ENCODE measurements at regions not wholly inside any gene's neighbourhood (a gene's known extent, or its start where the extent isn't known, plus 50 kb on each side); places are given as distances from the start of the nearest gene placed in this dataset.

DNA sequence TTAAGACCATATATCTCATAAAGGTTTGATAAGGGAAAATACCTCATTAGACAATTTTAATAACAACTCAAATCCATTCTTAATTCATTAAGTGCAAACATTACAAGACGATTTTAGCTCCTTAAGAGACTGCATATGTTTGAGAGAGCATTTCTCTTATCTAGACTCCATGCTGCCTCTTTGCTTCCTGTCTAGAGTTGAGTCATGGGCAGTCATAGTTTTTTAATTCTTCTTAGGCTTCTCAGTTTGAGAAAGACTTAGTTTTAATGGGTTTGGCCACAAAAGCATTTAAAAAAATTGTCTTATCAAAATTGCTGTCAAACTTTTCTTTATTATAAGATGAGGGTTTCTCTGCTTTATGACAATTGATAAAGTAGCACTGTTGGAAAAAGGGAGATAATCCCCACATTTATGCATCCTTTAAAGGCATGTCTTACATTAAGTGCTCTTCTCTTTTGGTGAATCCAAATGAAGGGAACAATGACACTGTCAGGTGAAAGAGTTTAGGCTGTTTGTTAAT is 713.4 kb downstream of the PCDH18 start:
- no peak for DNase-seq

GRCh38 chr4:136812100-136812880 is 720.0 kb downstream of the PCDH18 start:
- DNase-seq: no peak

- no peak for DNase-seq
Observed at GRCh38 chr4:136811496-136812077, 720.7 kb downstream of the PCDH18 start.

DNA sequence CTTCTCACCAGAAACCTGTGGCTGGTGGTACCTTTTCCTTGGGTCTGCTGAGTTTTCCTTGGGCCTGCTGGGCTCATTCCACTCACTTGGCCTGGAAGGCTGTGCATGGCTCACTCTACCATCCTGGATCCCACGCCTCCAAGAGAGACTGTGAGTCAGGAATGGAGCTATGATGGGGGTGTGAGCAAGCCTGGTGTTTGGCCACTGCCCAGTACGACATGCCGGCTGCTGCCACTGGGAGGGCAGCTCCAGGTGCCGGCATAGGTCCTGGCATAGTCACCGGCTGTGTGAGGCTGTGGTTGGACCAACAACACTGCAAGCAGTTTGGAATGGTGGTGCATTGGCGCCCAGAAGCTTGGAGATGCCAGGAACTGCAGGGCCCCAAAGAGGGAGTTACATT is 721.7 kb downstream of the PCDH18 start:
- DNase-seq: no peak

DNA sequence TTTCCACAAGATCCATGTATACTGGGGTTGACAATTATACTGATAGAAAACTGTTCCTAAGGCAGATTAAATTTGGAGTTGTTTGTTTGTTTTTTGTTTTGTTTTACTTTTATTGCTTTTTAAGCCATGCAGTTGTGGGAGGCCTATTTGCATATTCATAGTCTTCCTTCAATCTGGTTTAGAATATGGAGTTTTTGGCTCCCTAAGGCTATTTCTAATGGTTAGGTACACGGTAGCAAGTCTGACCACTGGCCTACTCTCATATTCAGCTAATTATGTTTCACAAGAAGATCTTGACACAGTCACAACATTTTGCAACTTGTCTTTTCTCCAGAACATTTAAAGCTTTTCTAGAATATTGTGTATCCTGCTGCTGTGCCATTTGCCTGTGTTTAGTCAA is 725.5 kb downstream of the PCDH18 start:
- no peak for DNase-seq

DNA sequence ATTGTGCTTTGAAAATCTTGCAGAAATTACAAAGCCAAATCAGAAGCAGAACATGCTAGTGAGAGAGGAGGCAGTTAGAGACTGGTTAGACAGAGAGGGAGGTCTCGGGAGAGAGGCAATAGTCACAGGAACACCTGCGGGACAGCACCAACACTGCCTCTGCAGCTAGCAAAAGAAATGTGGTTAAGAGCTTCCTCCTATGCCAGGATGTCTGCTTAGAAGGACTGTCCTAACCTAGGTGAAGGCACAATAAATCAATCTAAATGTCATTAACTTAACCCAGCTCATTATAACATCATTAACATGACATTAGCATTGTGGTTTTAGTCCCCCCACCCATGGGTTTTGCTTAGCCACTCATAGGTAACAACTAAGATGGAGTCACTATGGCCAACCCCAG is 726.7 kb downstream of the PCDH18 start:
- DNase-seq: no peak

DNA sequence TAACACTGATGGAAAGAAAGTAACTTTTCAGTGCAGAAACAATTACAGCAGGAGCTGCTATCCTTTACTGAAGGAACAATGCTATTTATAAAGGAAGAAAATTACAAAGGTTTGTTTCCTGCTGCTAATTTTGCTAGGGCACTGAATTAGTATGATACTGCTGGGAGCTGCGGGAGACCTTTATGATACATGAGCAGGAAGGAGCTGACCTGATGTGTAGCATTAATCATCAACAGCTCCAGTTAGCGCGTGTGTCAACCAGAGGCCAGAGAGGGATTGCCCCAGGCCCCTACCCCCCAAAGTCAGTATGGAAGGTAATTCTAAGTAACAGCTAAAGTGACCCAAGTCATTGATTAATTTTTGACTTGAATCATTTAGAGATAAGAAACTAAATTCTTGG is 728.9 kb downstream of the PCDH18 start:
- no peak for DNase-seq

GRCh38 chr4:136800248-136800647 is 732.0 kb downstream of the PCDH18 start:
- DNase-seq: no peak

GRCh38 chr4:136796953-136797352 is 735.3 kb downstream of the PCDH18 start:
- no peak for DNase-seq

DNA sequence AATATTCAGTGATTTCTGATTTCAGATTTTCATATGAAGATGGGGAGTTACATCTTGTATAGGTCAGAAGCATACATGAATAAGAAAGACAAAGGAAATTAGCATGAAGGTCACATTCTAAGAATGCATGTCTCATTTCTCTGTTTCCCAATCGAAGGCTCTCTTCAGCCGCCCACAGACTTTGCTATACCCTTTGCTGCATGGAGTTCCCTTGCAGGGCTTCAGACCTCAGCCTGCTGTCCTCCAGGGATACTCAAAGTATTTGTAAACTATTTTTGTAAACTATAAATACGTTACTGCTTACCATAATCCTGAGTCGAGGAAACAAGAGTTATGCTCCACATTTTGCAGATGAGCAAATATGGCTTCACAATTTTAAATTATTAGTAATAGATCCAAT is 738.4 kb downstream of the PCDH18 start:
- DNase-seq: no peak

DNA sequence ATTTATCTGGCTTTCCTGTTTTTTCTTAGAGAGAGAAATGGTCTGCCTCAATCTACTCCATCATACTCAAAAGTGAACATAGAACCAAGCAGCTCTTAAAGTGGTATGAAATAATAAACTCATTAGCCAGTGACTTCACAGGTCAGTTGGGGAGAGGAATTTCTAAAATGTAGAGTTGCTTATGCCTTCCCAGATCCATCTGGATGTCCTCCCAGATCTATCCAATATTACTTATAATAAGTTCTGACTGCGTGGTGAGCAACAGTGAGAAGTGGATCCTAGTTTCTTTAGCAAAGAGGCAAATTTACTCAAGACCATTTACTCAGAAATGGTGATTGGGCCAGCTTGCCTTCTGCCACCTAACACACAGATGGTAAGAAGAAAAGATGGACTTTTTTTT is 748.0 kb downstream of the PCDH18 start:
- no peak for DNase-seq

DNA sequence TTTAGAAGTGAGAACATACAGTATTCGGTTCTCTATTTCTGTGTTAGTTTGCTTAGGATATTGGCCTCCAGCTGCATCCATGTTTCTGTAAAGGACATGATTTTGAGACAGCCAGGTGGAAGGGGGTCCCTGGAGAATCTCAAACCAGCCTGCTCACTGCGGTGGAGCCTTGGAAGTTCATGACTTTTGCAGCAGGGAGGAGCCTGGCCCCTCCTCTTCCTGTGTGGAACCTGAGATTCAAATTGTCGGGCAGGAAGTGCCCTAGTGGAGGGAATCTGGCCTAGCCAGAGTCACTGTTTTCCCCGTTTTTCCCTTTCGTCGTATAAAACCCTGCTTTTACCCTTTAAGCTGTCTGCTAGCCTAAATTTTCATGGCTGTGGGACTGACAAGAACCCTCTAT is 762.6 kb downstream of the PCDH18 start:
- no peak for DNase-seq

DNA sequence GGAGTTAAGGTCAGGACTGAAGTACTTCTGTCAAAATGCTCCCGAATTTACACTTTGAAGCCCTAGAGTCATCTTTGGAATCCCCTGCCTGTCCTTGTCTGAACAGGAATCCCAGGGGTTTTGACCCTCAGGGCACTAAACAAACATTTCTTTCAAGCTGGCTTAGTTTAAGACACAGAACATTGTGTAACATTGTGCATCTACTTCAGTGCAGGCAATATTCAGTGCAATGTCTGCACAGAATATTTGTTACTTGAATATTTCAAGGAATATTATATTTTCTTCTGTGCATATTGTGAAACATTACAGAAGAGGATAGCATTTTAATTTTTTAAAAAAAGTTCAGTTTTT is 763.4 kb downstream of the PCDH18 start:
- DNase-seq: no peak

DNA sequence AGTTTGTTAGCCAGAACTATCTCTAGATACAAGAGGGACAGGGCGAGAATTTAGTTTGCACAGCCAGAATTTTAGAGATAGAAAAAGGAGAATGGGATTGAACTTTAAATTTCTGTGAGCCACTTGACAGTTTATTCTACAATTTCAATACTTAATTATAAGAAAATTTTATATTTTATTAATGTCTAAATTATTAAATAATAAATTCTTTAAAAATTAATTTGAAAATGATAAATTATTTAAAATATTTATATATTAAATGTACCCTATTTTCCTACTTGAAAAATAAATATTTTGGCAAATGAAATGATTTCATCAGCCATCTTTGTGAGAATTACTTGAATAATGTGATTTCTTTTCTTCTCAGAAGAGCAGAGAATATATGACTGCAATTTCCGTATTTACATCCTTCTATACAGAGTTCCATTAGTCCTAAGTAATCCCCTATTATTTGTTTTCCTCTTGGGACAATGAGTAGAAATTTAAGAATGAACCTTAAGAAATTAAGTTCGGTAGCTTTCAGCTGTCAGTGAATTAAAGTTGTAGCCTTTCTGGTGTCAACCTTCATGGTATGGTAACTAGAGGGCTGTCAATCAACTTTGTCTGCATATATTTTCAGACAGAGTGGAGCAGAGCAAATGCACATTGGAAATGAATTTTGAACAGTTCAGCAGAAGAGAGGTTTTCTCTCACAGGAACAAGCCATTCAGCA is 763.9 kb downstream of the PCDH18 start:
- DNase-seq: no peak

DNA sequence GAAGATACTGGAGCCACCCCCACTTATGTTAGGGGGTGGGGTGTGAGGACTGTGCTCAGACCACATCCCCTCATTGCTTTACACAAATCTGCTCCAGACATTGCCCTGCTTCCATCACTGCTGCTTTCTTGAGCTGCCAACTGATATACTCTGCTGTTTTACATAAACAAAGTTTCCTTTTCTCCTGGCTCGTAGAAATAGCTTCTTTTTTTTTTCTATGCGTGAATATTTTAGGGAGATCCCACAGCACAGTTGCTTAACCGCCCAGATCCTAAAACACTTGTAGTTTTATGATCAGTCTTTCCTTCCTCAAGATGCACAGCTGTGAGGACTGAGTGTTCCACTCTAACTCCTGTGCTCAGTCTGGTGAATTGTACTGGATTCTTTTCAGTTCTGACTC is 768.4 kb downstream of the PCDH18 start:
- no peak for DNase-seq

DNA sequence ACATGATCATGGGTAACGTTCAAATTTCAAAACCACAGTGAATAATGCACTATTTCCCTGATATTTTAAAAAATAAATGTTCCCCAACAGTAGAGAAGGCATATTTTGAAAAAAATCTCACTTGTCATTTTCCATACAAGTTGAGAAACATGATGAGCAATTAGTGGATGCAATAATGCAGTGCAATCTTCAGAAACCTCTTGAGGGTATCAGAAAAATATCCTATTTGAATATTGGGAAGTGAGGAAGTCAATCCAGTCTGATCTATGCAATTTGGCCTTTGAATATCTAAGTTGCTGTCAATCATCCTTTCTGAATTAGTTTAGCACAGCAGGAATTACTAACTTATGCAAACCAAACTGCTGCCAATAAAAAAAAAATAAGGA is 776.8 kb downstream of the PCDH18 start:
- DNase-seq: no peak

GRCh38 chr4:136754810-136755530 is 777.3 kb downstream of the PCDH18 start:
- DNase-seq: no peak

DNA sequence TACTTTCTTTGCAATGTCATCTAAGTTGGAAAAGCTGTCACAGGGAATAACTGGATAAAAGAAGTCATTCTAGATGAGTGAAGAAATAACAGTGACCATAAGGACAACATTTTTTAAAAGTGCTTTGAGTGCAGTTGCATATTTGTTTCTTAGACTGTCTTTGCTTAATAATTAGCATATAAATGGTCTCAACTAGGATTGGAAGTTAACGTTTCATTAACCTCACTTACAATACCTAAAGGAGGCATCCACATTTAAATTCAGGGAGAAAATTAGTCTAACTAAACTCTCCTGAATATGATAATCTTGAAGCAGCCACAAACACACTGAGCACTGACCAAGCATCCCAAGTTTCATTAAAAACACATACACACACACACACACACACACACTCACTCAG is 780.7 kb downstream of the PCDH18 start:
- DNase-seq: no peak

GRCh38 chr4:136750897-136751296 is 781.4 kb downstream of the PCDH18 start:
- no peak for DNase-seq

GRCh38 chr4:136749989-136750388 is 782.3 kb downstream of the PCDH18 start:
- no peak for DNase-seq

DNA sequence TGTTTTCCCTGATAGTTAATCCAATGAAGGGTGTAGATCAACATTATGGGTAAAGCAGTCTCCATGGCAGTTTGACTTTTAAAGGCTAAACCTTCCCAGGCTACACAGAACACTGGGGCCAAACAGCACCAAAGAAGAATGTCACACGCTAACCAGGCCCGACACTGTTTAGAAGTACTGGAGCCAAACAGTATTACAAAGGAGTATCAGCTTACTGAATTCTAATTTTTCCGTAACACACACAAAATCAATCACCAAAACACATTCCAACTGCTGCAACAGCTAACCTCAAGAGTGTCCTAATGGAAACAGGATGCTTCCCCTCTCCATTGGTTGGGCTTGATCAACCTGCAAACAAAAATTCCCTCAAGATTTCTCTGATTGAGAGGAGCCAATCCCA is 783.5 kb downstream of the PCDH18 start:
- DNase-seq: no peak

- DNase-seq: no peak
Observed at GRCh38 chr4:136748165-136748564, 784.1 kb downstream of the PCDH18 start.

GRCh38 chr4:136743238-136743637 is 789.1 kb downstream of the PCDH18 start:
- no peak for DNase-seq

DNA sequence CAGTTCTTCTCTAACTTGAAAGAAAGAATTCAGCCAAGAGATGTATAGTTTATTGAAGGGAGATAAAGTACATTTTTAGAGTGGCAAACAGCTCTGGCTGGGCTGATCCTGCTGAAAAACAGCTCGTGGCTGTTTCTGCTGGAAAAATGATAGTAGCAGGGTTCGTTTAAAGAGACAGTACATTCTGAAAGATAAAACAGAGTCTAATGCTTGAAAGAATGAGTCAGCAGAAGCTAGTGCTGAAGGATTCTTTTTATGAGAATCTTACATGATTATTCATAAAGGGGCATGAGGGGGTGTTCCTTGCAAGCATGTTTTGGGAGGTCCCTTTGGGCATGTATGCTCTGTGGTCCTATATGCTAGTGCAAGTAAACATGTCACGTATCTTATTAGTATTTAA is 790.0 kb downstream of the PCDH18 start:
- no peak for DNase-seq

Data from inflammatory macrophage treated with lipopolysaccharide for 4 hours (primary cell).